IMR-90 (cell line): ENCODE measurements at regions not wholly inside any gene's neighbourhood (a gene's known extent, or its start where the extent isn't known, plus 50 kb on each side); places are given as distances from the start of the nearest gene placed in this dataset.

Experiments
- CEBPB ChIP-seq: IDR thresholded peaks from 2 replicates; pipeline ENCODE4 v1.6.1; 2012; ENCODE audit warnings: low read depth, low read length, improper control_type of control experiment
- CHD1 ChIP-seq: IDR thresholded peaks from 2 replicates; pipeline ENCODE4 v1.6.1; 2012; ENCODE audit warnings: low read depth, low read length, improper control_type of control experiment
- FOS ChIP-seq: fragments of 150-350 bp; IDR thresholded peaks from 2 replicates; pipeline ENCODE4 v1.6.1; 2016; ENCODE audit warnings: low read depth, low read length
- MAFK ChIP-seq: IDR thresholded peaks from 2 replicates; pipeline ENCODE4 v1.6.1; 2012; ENCODE audit warnings: low read depth, low read length, improper control_type of control experiment
- MAZ ChIP-seq: IDR thresholded peaks from 2 replicates; pipeline ENCODE4 v1.6.1; 2012; ENCODE audit warnings: low read depth, mild to moderate bottlenecking, low read length, improper control_type of control experiment, moderate library complexity, borderline replicate concordance
- MXI1 ChIP-seq: IDR thresholded peaks from 2 replicates; pipeline ENCODE4 v1.6.1; 2012; ENCODE audit warnings: low read depth, mild to moderate bottlenecking, low read length, moderate library complexity, borderline replicate concordance
- POLR2A ChIP-seq: IDR thresholded peaks from 2 replicates; pipeline ENCODE4 v1.6.1; 2012; ENCODE audit warnings: mild to moderate bottlenecking, low read depth, low read length
- RAD21 ChIP-seq: IDR thresholded peaks from 2 replicates; pipeline ENCODE4 v1.6.1; 2012; ENCODE audit warnings: low read length, improper control_type of control experiment
- RCOR1 ChIP-seq: IDR thresholded peaks from 2 replicates; pipeline ENCODE4 v1.6.1; 2012; ENCODE audit warnings: mild to moderate bottlenecking, low read length, improper control_type of control experiment; ENCODE audit not compliant: insufficient replicate concordance
- RFX5 ChIP-seq: IDR thresholded peaks from 2 replicates; pipeline ENCODE4 v1.8.0; 2012; ENCODE audit warnings: low read depth, mild to moderate bottlenecking, low read length, moderate library complexity
- SMC3 ChIP-seq: fragments of 150-350 bp; IDR thresholded peaks from 2 replicates; pipeline ENCODE4 v1.6.1; 2016; ENCODE audit warnings: low read depth, mild to moderate bottlenecking, antibody characterized with exemption, low read length, moderate library complexity
- TF ChIP-seq, protein P1 (sequence below): conservative IDR thresholded peaks from 2 replicates; pipeline ENCODE4 v1.5.1; 2012; ENCODE audit warnings: mild to moderate bottlenecking, low read depth, low read length, improper control_type of control experiment
- TF ChIP-seq, protein P2 (sequence below): fragments of 150-350 bp; IDR thresholded peaks from 2 replicates; pipeline ENCODE4 v1.6.1; 2016; ENCODE audit warnings: low read depth, mild to moderate bottlenecking, low read length, moderate library complexity, borderline replicate concordance
- TF ChIP-seq, protein P3 (sequence below): fragments of 150-350 bp; IDR thresholded peaks from 2 replicates; pipeline ENCODE4 v1.6.1; 2017; ENCODE audit warnings: mild to moderate bottlenecking, antibody characterized with exemption, low read length, low read depth

DNA sequence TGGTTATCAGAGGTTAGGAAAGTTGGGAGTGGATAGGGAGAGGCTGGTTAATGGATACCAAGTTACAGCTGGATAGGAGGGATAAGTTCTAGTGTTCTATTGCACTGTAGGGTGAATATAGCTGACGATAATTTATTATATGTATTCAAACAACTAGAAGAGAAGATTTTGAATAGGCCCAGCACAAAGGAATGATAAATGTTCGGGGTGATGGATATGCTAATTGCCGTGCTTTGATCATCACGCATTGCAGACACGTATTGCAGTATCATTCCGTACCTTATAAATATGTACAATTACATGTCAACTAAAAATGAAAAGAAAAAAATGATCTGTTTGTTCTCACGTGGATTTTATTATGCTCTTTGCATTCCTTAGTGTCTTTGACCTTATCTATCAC, 369.2 kb upstream of the PKDCC start:
- TF ChIP-seq, protein P1, sequence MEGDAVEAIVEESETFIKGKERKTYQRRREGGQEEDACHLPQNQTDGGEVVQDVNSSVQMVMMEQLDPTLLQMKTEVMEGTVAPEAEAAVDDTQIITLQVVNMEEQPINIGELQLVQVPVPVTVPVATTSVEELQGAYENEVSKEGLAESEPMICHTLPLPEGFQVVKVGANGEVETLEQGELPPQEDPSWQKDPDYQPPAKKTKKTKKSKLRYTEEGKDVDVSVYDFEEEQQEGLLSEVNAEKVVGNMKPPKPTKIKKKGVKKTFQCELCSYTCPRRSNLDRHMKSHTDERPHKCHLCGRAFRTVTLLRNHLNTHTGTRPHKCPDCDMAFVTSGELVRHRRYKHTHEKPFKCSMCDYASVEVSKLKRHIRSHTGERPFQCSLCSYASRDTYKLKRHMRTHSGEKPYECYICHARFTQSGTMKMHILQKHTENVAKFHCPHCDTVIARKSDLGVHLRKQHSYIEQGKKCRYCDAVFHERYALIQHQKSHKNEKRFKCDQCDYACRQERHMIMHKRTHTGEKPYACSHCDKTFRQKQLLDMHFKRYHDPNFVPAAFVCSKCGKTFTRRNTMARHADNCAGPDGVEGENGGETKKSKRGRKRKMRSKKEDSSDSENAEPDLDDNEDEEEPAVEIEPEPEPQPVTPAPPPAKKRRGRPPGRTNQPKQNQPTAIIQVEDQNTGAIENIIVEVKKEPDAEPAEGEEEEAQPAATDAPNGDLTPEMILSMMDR: no peak
- no peak for TF ChIP-seq RAD21
- TF ChIP-seq POLR2A: no peak
- no peak for TF ChIP-seq SMC3
- TF ChIP-seq CEBPB: no peak
- TF ChIP-seq, protein P2, sequence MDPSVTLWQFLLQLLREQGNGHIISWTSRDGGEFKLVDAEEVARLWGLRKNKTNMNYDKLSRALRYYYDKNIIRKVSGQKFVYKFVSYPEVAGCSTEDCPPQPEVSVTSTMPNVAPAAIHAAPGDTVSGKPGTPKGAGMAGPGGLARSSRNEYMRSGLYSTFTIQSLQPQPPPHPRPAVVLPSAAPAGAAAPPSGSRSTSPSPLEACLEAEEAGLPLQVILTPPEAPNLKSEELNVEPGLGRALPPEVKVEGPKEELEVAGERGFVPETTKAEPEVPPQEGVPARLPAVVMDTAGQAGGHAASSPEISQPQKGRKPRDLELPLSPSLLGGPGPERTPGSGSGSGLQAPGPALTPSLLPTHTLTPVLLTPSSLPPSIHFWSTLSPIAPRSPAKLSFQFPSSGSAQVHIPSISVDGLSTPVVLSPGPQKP: no peak
- no peak for TF ChIP-seq MAZ
- TF ChIP-seq, protein P3, sequence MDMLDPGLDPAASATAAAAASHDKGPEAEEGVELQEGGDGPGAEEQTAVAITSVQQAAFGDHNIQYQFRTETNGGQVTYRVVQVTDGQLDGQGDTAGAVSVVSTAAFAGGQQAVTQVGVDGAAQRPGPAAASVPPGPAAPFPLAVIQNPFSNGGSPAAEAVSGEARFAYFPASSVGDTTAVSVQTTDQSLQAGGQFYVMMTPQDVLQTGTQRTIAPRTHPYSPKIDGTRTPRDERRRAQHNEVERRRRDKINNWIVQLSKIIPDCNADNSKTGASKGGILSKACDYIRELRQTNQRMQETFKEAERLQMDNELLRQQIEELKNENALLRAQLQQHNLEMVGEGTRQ: no peak
- no peak for TF ChIP-seq FOS
- no peak for TF ChIP-seq MAFK
- TF ChIP-seq RCOR1: no peak
- no peak for TF ChIP-seq MXI1
- TF ChIP-seq CHD1: no peak
- TF ChIP-seq RFX5: no peak
